Fibroblast of lung (primary cell): ENCODE measurements at regions not wholly inside any gene's neighbourhood (a gene's known extent, or its start where the extent isn't known, plus 50 kb on each side); places are given as distances from the start of the nearest gene placed in this dataset.

Experiments used
- DNase-seq, 2 donors: peaks; one replicate each; pipeline versions ENCODE4 v3.0.0 to v3.0.0-alpha.2; 2010; ENCODE audit warnings: low read depth in 2 of 2
- H2AFZ ChIP-seq: 2 replicates; pipeline ENCODE4 v1.5.1; 2012; ENCODE audit warnings: low read length, control low read depth, inconsistent platforms
- H3K27ac ChIP-seq: 2 replicates; pipeline ENCODE4 v1.5.1; 2011; ENCODE audit warnings: low read length, control low read depth; ENCODE audit not compliant: insufficient read depth
- H3K27me3 ChIP-seq: 2 replicates; pipeline ENCODE4 v1.5.1; 2011; ENCODE audit warnings: mild to moderate bottlenecking, low read length; ENCODE audit not compliant: control insufficient read depth, insufficient read depth
- H3K36me3 ChIP-seq: 2 replicates; pipeline ENCODE4 v1.5.1; 2011; ENCODE audit warnings: low read length; ENCODE audit not compliant: control insufficient read depth, insufficient read depth
- H3K4me1 ChIP-seq: 2 replicates; pipeline ENCODE4 v1.5.1; 2011; ENCODE audit warnings: low read length; ENCODE audit not compliant: control insufficient read depth, insufficient read depth; ENCODE audit errors: extremely low read depth
- H3K4me2 ChIP-seq: 2 replicates; pipeline ENCODE4 v1.5.1; 2011; ENCODE audit warnings: low read length, control low read depth; ENCODE audit not compliant: insufficient read depth; ENCODE audit errors: extremely low read depth
- H3K4me3 ChIP-seq, 4 experiments: fragments of 200-600 bp in 1 of 4; sonication (generic) in 1 of 4; replicated peaks in 1 of 4; 2 replicates each; pipeline ENCODE4 v1.5.1; 2011 to 2016; ENCODE audit warnings: low read length in 4 of 4, low read depth in 3 of 4, mild to moderate bottlenecking in 3 of 4, control low read depth in 2 of 4, inconsistent platforms in 1 of 4, mixed read lengths in 1 of 4; ENCODE audit not compliant: insufficient read depth in 1 of 4; ENCODE audit errors: control extremely low read depth in 1 of 4
- H3K79me2 ChIP-seq: 2 replicates; pipeline ENCODE4 v1.5.1; 2012; ENCODE audit warnings: mild to moderate bottlenecking, low read length, inconsistent platforms; ENCODE audit not compliant: control insufficient read depth, insufficient read depth
- H3K9ac ChIP-seq: 2 replicates; pipeline ENCODE4 v1.5.1; 2011; ENCODE audit warnings: mild to moderate bottlenecking, low read length, control low read depth; ENCODE audit not compliant: insufficient read depth
- H3K9me3 ChIP-seq: 2 replicates; pipeline ENCODE4 v1.5.1; 2012; ENCODE audit warnings: low read depth, low read length; ENCODE audit not compliant: control insufficient read depth, insufficient read depth
- H4K20me1 ChIP-seq: 2 replicates; pipeline ENCODE4 v1.5.1; 2011; ENCODE audit warnings: low read length; ENCODE audit not compliant: control insufficient read depth, insufficient read depth; ENCODE audit errors: extremely low read depth
- CTCF ChIP-seq, 2 donors: IDR thresholded peaks in 1 of 2; conservative IDR thresholded peaks in 1 of 2; 1 replicate in 1 of 2; 2 replicates in 1 of 2; pipeline ENCODE4 v1.5.1; 2011 to 2012; ENCODE audit warnings: low read length in 2 of 2, control low read depth in 1 of 2, inconsistent platforms in 1 of 2, low read depth in 1 of 2, mild to moderate bottlenecking in 1 of 2
- EZH2 ChIP-seq: IDR thresholded peaks from 2 replicates; pipeline ENCODE4 v1.5.1; 2012; ENCODE audit warnings: low read length, control low read depth, mild to moderate bottlenecking; ENCODE audit errors: missing control alignments

DNA sequence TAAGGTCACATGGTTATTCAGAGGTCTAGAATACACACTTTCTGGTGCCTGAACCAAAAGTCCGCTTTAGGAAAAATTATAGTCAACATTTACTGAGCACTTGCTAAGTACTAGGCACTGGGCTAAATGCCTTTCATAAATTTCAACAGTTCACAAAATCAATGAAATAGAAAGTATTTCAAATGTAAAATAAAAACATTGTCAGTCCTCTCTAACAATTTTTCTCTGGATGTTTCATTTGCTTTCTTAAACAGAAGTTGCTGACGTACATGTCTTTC, 61.7 kb downstream of the HHEX start:
- DNase-seq = no peak
- H3K36me3 ChIP-seq = no peaks in the 10 kb centered on the region
- H3K4me2 ChIP-seq = no peak overlapping the region
- no peak for TF ChIP-seq CTCF (conservative IDR thresholded peaks at IDR 0.05 in 1 of 2, IDR thresholded peaks at IDR 0.05 in 1 of 2; ENCODE audit: low read depth in 1 of 2, low read length in 2 of 2)
- TF ChIP-seq EZH2 = no peak
- no peaks in the 10 kb centered on the region for H3K27me3 ChIP-seq
- H3K9me3 ChIP-seq = no peaks in the 10 kb centered on the region
- no peak overlapping the region for H3K9ac ChIP-seq
- H3K79me2 ChIP-seq = no peaks in the 10 kb centered on the region
- no peaks in the 10 kb centered on the region for H4K20me1 ChIP-seq
- H3K27ac ChIP-seq = no peak overlapping the region
- no peaks in the 10 kb centered on the region for H3K4me1 ChIP-seq
- no peak overlapping the region for H2AFZ ChIP-seq
- no peak overlapping the region for H3K4me3 ChIP-seq

DNA sequence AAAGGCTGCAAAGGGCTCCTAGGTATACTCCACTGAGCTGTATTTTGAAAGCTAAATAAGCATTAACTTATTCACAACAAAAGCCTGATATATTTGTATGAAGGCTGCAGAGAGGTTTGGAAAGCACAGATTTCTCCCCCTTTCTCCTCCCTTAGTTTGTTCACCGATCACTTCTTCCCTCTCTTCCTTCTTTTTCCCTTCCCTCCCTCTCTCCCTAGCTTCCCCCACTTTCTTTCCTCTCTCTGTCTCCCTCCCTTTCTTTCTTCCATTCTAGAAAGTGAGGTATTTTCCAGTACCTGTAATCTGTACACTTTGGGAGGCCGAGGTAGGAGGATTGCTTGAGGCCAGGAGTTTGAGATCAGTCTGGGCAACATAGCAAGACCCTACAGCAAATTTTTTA, 62.1 kb downstream of the HHEX start:
- DNase-seq = no peak
- TF ChIP-seq CTCF (conservative IDR thresholded peaks at IDR 0.05 in 1 of 2, IDR thresholded peaks at IDR 0.05 in 1 of 2; ENCODE audit: low read depth in 1 of 2, low read length in 2 of 2) (no peak), EZH2 (no peak)
- Histone ChIP-seq H3K9me3 (no peaks in the 10 kb centered on the region), H3K4me2 (no peak overlapping the region), H3K4me1 (no peaks in the 10 kb centered on the region), H4K20me1 (no peaks in the 10 kb centered on the region), H3K27ac (no peak overlapping the region), H3K4me3 (no peak overlapping the region), H3K27me3 (no peaks in the 10 kb centered on the region), H3K36me3 (no peaks in the 10 kb centered on the region), H2AFZ (no peak overlapping the region), H3K79me2 (no peaks in the 10 kb centered on the region), H3K9ac (no peak overlapping the region)

- Histone ChIP-seq H3K4me3 (no peak overlapping the region), H3K27ac (no peak overlapping the region), H3K9me3 (no peaks in the 10 kb centered on the region), H2AFZ (no peak overlapping the region), H3K79me2 (no peaks in the 10 kb centered on the region), H3K9ac (no peak overlapping the region), H3K27me3 (no peaks in the 10 kb centered on the region), H3K36me3 (no peaks in the 10 kb centered on the region), H4K20me1 (no peaks in the 10 kb centered on the region), H3K4me1 (no peaks in the 10 kb centered on the region), H3K4me2 (no peak overlapping the region)
- no peak for DNase-seq
- TF ChIP-seq CTCF (conservative IDR thresholded peaks at IDR 0.05 in 1 of 2, IDR thresholded peaks at IDR 0.05 in 1 of 2; ENCODE audit: low read depth in 1 of 2, low read length in 2 of 2) = no peak
- no peak for TF ChIP-seq EZH2
Measured at GRCh38 chr10:92753865-92754264, 64.1 kb downstream of the HHEX start.
